22Rv1 (cell line): ENCODE measurements at regions not wholly inside any gene's neighbourhood (a gene's known extent, or its start where the extent isn't known, plus 50 kb on each side); places are given as distances from the start of the nearest gene placed in this dataset.

Experiments used
- CTCF ChIP-seq: fragments of 450-650 bp; IDR thresholded peaks from 2 replicates; pipeline ENCODE4 v1.5.1; 2017; ENCODE audit warnings: mild to moderate bottlenecking
- ZFX ChIP-seq: fragments of 450-650 bp; IDR thresholded peaks from 2 replicates; pipeline ENCODE4 v1.6.1; 2017; ENCODE audit warnings: antibody characterized with exemption, borderline replicate concordance

GRCh38 chr19:28652765-28653164 lies 560.2 kb downstream of the UQCRFS1 start:
- TF ChIP-seq CTCF (no peak), ZFX (no peak)
